Endodermal cell (in vitro differentiated cells): ENCODE measurements at regions not wholly inside any gene's neighbourhood (a gene's known extent, or its start where the extent isn't known, plus 50 kb on each side); places are given as distances from the start of the nearest gene placed in this dataset.
"Not testable (repeated sequence)": the region's sequence is repeated elsewhere in the genome, so short reads cannot be mapped to it uniquely, and the experiment has no call there.

ENCODE experiments used
- DNase-seq: peaks from one replicate; pipeline ENCODE4 v3.0.0-alpha.2; 2017
- H3K27ac ChIP-seq: 2 replicates; pipeline ENCODE4 v1.5.1; 2013; ENCODE audit warnings: mild to moderate bottlenecking, low read depth, low read length, moderate library complexity
- H3K27me3 ChIP-seq: 2 replicates; pipeline ENCODE4 v1.6.1; 2013; ENCODE audit warnings: mild to moderate bottlenecking, low read length, moderate library complexity; ENCODE audit not compliant: insufficient read depth, control insufficient read depth, poor library complexity, severe bottlenecking
- H3K36me3 ChIP-seq: 2 replicates; pipeline ENCODE4 v1.7.0; 2013; ENCODE audit warnings: mild to moderate bottlenecking, low read length, moderate library complexity; ENCODE audit not compliant: control insufficient read depth, insufficient read depth
- H3K4me1 ChIP-seq: one replicate; pipeline ENCODE4 v1.7.0; 2013; ENCODE audit warnings: low read length; ENCODE audit not compliant: control insufficient read depth, insufficient read depth
- H3K4me3 ChIP-seq: 2 replicates; pipeline ENCODE4 v1.5.1; 2013; ENCODE audit warnings: mild to moderate bottlenecking, low read length, moderate library complexity
- H3K9ac ChIP-seq: 2 replicates; pipeline ENCODE4 v1.6.1; 2013; ENCODE audit warnings: mild to moderate bottlenecking, low read length, moderate library complexity; ENCODE audit not compliant: poor library complexity, severe bottlenecking; ENCODE audit errors: extremely low read depth
- H3K9me3 ChIP-seq: 2 replicates; pipeline ENCODE4 v1.6.1; 2013; ENCODE audit warnings: mild to moderate bottlenecking, low read length, moderate library complexity; ENCODE audit not compliant: control insufficient read depth
- H3K27ac Mint-ChIP-seq: 2 replicates; pipeline ENCODE4 v1.8.0; 2020; ENCODE audit warnings: mixed read lengths
- H3K27me3 Mint-ChIP-seq: 2 replicates; pipeline ENCODE4 v1.8.0; 2021; ENCODE audit warnings: mild to moderate bottlenecking, mixed read lengths; ENCODE audit not compliant: insufficient read depth
- H3K36me3 Mint-ChIP-seq: 2 replicates; pipeline ENCODE4 v1.8.0; 2020; ENCODE audit warnings: low read depth, mixed read lengths
- H3K4me1 Mint-ChIP-seq: 2 replicates; pipeline ENCODE4 v1.8.0; 2020; ENCODE audit warnings: mixed read lengths
- H3K4me3 Mint-ChIP-seq: 2 replicates; pipeline ENCODE4 v1.8.0; 2020; ENCODE audit warnings: mild to moderate bottlenecking, moderate library complexity, mixed read lengths
- H3K9me3 Mint-ChIP-seq: 2 replicates; pipeline ENCODE4 v1.8.0; 2020; ENCODE audit warnings: mild to moderate bottlenecking, mixed read lengths
- WGBS, 2 experiments: methylation state at CpG; one replicate each; pipeline versions ENCODE4 v1.1.5 to v1.1.7; 2013; ENCODE audit warnings: missing lambda C conversion rate in 2 of 2, mixed read lengths in 1 of 2; ENCODE audit not compliant: insufficient coverage in 1 of 2, insufficient read length in 1 of 2; 5-methylcytosine and 5-hydroxymethylcytosine counted together
- TF ChIP-seq, protein P1 (sequence below): fragments of 200-600 bp; sonication (generic); conservative IDR thresholded peaks from 2 replicates; pipeline ENCODE4 v1.5.0; 2021; ENCODE audit warnings: antibody characterized with exemption, mild to moderate bottlenecking

DNA sequence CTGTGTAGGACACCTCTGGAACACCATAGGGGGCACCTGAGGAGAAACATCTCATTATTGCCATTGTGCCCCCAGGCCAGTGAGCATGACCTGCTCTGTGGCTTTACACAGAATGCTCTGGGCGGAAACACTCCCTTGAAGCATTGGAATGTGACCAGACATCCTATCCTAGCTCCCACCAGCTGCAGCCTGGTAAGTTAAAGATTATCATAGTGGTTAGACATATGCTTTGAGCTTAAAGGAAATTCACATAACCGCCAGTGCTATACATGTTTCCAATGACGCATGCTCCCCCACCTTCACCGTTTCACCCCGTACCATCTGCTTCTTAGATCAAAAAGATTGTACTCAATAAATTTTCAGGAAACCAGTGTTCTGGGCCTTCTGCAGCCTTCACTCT is 217.7 kb upstream of the CENPE start:
- Histone ChIP-seq H3K9ac (no peak overlapping the region), H3K27me3 (no peaks in the 10 kb centered on the region), H3K9me3 (no peaks in the 10 kb centered on the region), H3K27ac (no peak overlapping the region), H3K4me1 (no peaks in the 10 kb centered on the region), H3K36me3 (no peaks in the 10 kb centered on the region), H3K4me3 (no peak overlapping the region)
- H3K27me3 Mint-ChIP-seq = no peaks in the 10 kb centered on the region
- DNase-seq = no peak
- H3K4me3 Mint-ChIP-seq = no peak overlapping the region
- peaks cover 2% of the 10 kb centered on the region for H3K4me1 Mint-ChIP-seq
- H3K9me3 Mint-ChIP-seq = peaks cover 14% of the 10 kb centered on the region
- TF ChIP-seq, protein P1, sequence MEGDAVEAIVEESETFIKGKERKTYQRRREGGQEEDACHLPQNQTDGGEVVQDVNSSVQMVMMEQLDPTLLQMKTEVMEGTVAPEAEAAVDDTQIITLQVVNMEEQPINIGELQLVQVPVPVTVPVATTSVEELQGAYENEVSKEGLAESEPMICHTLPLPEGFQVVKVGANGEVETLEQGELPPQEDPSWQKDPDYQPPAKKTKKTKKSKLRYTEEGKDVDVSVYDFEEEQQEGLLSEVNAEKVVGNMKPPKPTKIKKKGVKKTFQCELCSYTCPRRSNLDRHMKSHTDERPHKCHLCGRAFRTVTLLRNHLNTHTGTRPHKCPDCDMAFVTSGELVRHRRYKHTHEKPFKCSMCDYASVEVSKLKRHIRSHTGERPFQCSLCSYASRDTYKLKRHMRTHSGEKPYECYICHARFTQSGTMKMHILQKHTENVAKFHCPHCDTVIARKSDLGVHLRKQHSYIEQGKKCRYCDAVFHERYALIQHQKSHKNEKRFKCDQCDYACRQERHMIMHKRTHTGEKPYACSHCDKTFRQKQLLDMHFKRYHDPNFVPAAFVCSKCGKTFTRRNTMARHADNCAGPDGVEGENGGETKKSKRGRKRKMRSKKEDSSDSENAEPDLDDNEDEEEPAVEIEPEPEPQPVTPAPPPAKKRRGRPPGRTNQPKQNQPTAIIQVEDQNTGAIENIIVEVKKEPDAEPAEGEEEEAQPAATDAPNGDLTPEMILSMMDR = no peak
- 94 to 95% methylated on average over 4 to 5 of the region's 5 CpGs for WGBS, 2 experiments
- peaks cover 11% of the 10 kb centered on the region for H3K36me3 Mint-ChIP-seq
- no peak overlapping the region for H3K27ac Mint-ChIP-seq

DNA sequence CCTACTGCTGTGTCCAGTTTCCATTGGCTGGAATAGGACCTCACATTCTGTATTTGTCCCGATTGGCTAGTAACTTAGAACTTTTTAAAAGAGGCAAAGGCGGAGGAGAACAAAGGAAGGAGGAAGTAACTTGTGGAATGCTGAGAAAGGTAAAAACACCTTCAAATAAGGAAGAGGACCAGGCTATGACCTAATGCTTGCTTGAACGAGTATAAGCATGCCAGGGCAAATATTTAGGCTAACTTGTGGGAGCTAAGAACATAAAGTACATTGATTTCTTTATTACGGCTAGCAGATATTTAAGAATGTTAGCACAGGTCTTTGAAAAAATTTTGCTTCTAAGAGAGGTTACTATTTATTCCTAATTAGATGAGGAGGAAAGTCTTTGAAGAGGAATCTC is 214.5 kb upstream of the CENPE start:
- H3K4me3 ChIP-seq, H3K36me3 ChIP-seq, H3K36me3 Mint-ChIP-seq, H3K9ac ChIP-seq, H3K4me1 ChIP-seq, H3K27ac Mint-ChIP-seq, H3K27me3 Mint-ChIP-seq, DNase-seq, H3K4me3 Mint-ChIP-seq, H3K9me3 ChIP-seq, H3K27ac ChIP-seq, H3K27me3 ChIP-seq, H3K9me3 Mint-ChIP-seq, H3K4me1 Mint-ChIP-seq: not testable (repeated sequence)
- WGBS, 2 experiments = 78 to 92% methylated on average over 2 to 4 of the region's 4 CpGs

GRCh38 chr4:103410386-103410785 is 212.2 kb upstream of the CENPE start:
- Mint-ChIP-seq H3K9me3 (no peaks in the 10 kb centered on the region), H3K27ac (no peak overlapping the region), H3K4me1 (peaks cover 5% of the 10 kb centered on the region), H3K4me3 (no peak overlapping the region), H3K36me3 (no peaks in the 10 kb centered on the region), H3K27me3 (no peaks in the 10 kb centered on the region)
- Histone ChIP-seq H3K27ac (no peak overlapping the region), H3K27me3 (no peaks in the 10 kb centered on the region), H3K9ac (no peak overlapping the region), H3K9me3 (no peaks in the 10 kb centered on the region), H3K4me3 (no peak overlapping the region), H3K36me3 (no peaks in the 10 kb centered on the region), H3K4me1 (no peaks in the 10 kb centered on the region)
- 86 to 100% methylated on average over 3 of the region's 3 CpGs for WGBS, 2 experiments
- no peak for DNase-seq
- TF ChIP-seq, protein P1 = no peak

DNA sequence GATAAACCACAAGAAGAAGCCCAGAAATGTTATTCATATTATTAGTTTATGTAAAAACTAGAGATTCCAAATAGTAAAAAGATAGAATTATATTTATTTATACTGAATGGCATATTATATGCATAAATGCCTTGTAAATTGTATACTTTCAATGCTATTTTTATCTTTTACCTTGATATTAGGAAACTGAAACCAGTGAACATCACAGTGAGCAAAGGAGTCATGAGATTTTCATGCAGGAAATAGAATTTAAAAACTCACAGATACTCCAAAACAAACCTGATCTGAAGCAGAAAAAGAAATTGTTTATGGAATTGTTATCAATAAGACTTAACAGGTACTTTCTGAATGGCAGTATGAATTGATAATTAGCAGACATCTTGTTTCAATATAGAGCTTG is 207.3 kb upstream of the CENPE start:
- H3K9ac ChIP-seq = no peak overlapping the region
- H3K9me3 ChIP-seq = no peaks in the 10 kb centered on the region
- no peaks in the 10 kb centered on the region for H3K27me3 ChIP-seq
- no peak for DNase-seq
- Mint-ChIP-seq H3K4me1 (no peaks in the 10 kb centered on the region), H3K36me3 (no peaks in the 10 kb centered on the region), H3K9me3 (no peaks in the 10 kb centered on the region), H3K4me3 (no peak overlapping the region), H3K27me3 (no peaks in the 10 kb centered on the region), H3K27ac (no peak overlapping the region)
- no peak overlapping the region for H3K4me3 ChIP-seq
- H3K27ac ChIP-seq = no peak overlapping the region
- TF ChIP-seq, protein P1 = no peak
- H3K36me3 ChIP-seq = no peaks in the 10 kb centered on the region
- no peaks in the 10 kb centered on the region for H3K4me1 ChIP-seq
